ENCODE measurements at regions not wholly inside any gene's neighbourhood (a gene's known extent, or its start where the extent isn't known, plus 50 kb on each side); places are given as distances from the start of the nearest gene placed in this dataset.

DNA sequence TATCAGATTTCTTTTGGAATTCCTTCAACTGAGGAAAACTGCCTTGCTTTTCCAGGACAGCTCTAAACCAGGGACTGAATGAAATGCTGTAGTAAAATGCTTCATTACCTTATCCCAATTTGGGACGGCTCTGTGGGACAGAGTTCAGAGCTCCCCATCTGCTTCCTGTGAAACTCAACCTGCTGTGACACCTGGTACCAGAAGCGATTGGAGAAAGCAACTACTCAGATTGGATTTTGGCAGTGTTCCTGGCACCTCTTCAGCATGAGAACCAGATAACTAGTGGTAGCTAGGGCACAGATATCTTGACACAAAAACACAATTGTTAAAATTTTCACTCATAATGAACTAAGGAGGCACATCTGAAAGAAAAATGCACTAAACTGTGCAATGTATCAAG lies 539.1 kb downstream of the SI start:
- DNase-seq, result no peak

- DNase-seq, result no peak
Measured at GRCh38 chr3:164537485-164537884, 540.8 kb downstream of the SI start.

DNA sequence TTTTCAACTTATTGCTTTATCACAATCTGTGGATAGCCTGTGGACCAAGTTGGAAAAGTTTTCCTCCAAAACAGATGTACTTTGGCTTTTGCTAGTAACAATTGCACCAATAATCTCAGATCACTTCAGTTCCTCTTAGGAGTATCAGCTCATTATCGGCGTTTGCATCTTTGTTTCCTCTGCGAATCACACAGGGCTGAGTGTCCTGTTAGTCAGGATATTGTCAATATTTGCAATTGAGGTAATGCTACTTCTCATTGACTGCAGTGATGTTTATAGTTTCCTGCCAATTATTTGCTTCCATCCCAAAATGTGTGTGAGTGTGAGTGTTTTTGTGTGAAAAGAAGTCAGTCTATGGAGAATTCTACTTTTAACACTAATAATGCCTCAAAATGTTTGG lies 545.0 kb downstream of the SI start:
- no peak for DNase-seq

DNA sequence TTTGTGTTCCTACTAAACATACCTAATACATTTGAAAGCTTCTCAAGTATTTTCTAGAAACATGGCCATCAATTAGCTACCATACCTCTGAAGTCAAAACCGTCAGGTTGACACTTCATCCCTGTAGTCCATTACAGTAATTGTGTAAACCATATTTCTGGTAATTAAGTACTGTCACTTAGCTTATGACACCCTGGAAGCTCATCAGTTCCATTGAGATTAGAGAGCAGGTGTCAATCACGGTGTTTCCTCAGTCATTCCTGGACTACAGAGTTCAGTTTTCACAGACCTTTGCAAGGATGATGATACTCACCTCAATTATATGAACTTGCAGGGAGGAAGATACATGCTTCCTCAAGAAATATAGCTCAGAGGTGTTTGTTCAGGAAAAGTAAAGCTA lies 552.0 kb downstream of the SI start:
- DNase-seq, result no peak

DNA sequence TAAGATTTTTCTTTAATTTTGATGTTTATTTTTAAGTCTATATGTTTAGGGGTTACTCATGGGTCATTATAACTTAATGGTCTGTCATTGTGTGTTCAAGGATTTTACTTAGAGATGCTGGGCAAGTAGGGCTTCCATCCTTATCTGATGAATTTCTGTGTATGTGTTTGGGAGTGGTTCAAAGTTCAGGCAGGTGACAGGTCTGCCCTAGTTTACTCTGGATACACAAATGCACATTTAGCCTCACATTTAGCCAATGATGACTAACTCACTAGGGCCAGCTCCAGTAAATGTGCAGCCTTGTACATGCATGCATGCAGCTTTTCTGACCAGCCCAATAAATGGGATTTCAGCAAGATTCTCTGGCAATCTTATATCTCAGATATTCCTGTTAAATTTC lies 554.1 kb downstream of the SI start:
- DNase-seq, result no peak

DNA sequence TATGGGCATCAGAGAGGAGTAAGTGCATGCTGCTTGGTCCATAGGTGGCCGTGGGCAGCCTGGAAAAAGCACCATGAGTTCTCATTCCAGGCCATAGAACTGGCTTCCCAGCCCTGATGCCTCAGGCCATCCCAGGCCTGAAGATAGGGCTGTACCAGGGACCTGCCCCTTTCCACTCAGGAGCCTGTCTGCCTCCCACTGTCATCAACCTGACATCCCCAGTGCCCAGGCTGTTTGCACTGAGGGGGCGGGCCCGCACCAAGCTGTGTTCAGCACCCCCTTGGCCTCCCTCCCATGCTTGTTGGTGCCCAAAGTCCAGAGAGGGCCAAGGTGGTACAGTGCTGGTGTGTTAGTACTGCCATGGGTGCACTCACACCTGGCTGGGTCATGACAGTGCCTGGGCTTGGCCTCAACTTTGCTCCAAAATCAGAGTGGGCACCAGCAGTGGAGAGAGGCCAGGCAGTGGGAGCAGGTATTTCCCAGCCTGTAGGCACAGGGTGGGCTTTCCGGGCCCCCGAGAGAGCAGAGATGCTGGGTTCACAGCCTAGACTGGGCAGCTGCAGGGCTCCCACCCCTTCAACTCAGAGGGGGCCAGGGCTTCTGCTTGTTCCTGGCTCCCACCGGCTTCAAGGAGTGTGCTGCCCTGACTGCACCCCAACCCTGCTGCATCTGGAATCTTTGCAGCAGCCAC lies 556.1 kb downstream of the SI start:
- DNase-seq, result no peak

GRCh38 chr3:164521644-164522043 lies 556.7 kb downstream of the SI start:
- no peak for DNase-seq

- DNase-seq, result no peak
Measured at GRCh38 chr3:164521139-164521538, 557.2 kb downstream of the SI start.

DNA sequence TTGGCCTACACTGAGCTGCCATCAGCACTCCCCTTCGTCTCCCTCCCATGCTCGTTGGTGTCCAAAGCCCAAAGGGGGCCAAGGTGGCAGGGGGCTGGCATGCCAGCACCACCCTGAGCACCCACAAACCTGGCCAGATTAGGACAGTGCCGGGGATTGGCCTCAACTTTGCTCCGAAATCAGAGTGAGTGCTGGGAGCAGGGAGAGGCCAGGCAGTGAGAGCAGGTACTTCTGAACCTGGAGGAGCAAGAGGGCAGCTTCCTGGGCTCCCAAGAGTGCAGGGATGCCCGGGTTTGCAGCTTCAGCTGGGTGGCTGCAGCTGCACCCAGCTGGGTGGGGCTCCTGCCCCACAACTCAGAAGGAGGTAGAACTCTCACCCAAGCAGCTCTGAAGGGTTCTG lies 563.0 kb downstream of the SI start:
- DNase-seq, result no peak

DNA sequence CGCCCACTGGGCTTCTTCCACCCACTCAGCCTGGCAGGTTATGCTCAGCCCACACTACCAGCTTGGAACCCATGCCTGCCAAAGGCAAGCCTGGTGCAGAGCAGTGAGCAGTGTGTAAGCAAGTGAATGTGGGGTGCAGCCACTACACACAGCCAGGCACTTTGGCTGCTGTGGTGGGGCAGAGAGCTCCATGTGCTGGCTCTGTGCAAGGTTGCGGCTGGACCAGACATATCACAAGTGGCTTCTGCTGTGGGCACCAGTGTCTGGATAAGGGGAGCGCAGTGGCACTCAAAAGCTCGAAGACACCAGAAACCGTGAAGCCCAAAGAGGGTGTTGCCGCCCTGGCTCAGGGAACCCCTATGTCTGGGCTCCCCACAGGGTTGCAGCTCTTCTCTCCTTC lies 563.7 kb downstream of the SI start:
- DNase-seq, result no peak

DNA sequence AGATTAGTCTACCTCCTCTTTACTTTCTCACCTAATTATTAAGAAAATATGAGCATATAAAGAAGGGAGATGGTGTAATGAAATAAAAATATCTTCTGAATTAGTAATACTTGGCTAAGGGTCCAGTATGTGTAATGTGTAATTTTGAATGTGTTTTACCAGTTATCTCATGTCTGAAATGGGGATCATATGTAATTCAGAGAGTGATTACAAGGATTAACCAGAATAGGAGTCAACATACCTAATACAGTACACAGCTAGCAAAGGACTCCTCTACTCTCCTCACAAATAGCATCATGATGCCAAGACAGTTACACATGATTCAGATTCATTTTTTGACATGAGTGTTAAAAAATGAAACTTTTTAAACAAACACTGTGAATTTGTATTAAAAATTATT lies 570.4 kb downstream of the SI start:
- DNase-seq, result no peak

- DNase-seq, result no peak
Measured at GRCh38 chr3:164498917-164499316, 579.4 kb downstream of the SI start.

GRCh38 chr3:164488893-164489292 lies 589.4 kb downstream of the SI start:
- DNase-seq, result no peak

- DNase-seq, result no peak
Measured at GRCh38 chr3:164486150-164486549, 592.1 kb downstream of the SI start.

GRCh38 chr3:164479978-164480377 lies 598.3 kb downstream of the SI start:
- DNase-seq, result no peak

GRCh38 chr3:164479406-164479805 lies 598.9 kb downstream of the SI start:
- DNase-seq, result no peak

DNA sequence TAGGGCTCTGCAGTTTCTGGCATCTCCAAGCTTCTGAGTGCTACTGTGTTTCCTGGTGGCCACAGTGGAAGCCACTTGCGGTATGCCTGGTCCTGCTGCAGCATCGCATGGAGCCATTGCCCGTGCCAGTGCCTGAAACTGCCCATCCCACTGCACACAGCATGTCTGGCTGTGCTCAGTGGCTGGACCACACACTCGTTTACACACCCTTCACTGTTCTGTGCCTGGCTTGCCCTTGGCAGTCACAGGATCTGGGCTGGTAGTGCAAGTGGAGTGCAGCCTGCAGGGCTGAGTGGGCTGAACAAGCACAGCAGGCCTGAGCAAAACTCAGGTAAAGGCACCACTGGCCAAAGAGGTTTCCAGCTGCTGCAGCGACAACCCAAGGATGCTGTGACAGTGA lies 600.0 kb downstream of the SI start:
- DNase-seq, result no peak

DNA sequence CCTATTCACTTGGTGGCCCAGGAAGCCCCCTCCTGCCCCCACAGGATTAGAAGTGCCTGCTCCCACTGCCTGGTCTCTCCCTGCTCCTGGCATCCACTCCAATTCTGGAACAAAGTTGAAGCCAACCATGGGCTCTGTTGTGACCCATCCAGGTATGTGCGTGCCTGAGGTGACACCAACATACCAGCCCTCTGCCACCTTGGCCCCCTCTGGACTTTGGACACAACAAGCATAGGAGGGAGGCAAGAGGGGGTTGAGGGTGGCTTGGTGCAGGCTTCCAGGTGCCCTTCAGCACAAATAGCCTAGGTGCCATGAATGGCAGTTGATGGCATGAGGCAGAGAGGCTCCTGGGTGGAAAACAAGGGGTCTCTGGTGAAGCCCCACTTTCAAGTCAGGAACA lies 600.9 kb downstream of the SI start:
- DNase-seq, result no peak

DNA sequence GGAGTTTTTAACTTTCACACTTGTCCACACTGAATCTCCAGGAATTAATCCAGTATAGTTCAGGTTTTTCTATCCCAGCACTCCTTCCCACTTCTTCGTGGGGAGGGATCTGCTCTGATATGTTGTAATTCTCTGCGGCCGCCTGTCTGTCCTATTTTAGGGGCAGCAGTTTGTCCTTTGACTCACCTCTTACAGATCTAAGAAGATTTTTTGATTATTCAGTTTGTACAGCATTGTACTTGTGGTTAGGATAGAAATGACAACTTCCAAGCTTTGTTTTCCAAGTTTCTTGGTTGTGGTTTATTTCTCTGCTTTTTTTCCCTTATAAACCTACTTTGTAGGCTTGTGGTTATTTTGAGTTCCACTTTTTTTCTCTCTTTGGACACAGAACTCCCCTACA lies 601.7 kb downstream of the SI start:
- no peak for DNase-seq

GRCh38 chr3:164470471-164470870 lies 607.8 kb downstream of the SI start:
- DNase-seq, result no peak

GRCh38 chr3:164468055-164468454 lies 610.2 kb downstream of the SI start:
- no peak for DNase-seq

DNA sequence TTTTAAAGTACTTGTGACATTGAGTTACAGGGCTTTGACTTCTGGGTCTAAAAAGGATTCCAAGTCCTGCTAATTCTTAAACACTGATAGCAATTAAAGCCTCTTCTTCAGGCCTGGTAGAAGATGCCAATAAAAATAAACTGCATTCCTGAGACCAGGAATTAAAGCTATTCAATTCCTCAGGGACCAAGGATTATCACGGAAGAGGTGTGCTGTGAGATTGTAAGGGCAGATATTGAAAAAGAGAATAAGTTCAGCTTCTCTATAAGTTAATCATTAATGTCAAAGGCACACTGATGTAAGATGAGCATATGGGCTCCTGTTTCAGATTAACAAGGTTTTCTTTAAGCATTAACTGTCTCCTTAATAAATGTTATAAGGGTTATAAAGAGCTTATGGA lies 611.3 kb downstream of the SI start:
- no peak for DNase-seq

DNA sequence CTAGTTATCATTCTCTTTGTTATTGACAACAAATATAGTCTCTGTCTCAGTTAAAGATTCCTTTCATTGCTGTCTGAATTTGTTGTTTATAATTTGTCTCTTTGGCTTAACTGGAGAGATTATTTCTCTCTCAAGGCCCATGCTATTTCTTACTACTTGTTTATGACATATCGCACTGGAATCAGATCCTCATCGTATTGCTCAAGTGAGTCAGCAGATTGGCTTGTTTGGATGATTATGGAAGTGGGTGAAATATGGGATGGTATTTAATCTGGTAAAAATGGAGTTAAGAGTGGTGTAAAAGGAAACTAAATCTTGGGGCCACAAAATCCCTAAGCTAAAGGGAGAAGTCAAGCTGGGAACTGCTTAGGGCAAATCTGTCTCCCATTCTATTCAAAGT lies 613.1 kb downstream of the SI start:
- no peak for DNase-seq

GRCh38 chr3:164460851-164461250 lies 617.4 kb downstream of the SI start:
- DNase-seq, result no peak

GRCh38 chr3:164459521-164460151 lies 618.7 kb downstream of the SI start:
- DNase-seq, result no peak

All from activated CD4-positive, CD25-positive, alpha-beta regulatory T cell (primary cell).